Right ventricle myocardium inferior (tissue), 1 donor: ENCODE measurements at regions not wholly inside any gene's neighbourhood (a gene's known extent, or its start where the extent isn't known, plus 50 kb on each side); places are given as distances from the start of the nearest gene placed in this dataset.
"Not testable (repeated sequence)": the region's sequence is repeated elsewhere in the genome, so short reads cannot be mapped to it uniquely, and the experiment has no call there.

Experiments used
- ATAC-seq: fragments of 200-7000 bp; cut with Tn5 transposase; one replicate; pipeline ENCODE4 v1.9.1; 2020; ENCODE audit warnings: mild to moderate bottlenecking, moderate library complexity
- DNase-seq: peaks from one replicate; pipeline ENCODE4 v3.0.0; 2021; ENCODE audit errors: missing footprints
- intact Hi-C: fragments of 100-400 bp; cut with DNase I; formaldehyde crosslinking; loops from one replicate; pipeline ENCODE4 v1.11.0; 2022
- donor health status: DM: no; HTN: yes; CAD: no; lungs with severe emphysema.

GRCh38 chr2:101613056-101613704 lies 84.3 kb upstream of the MAP4K4 start:
- DNase-seq (no peak), ATAC-seq (no peak)
- intact Hi-C loops: no loop called here

- no peak for DNase-seq
- intact Hi-C loops: no loop called here
- ATAC-seq: no peak
Measured at GRCh38 chr2:101612019-101612418, 85.5 kb upstream of the MAP4K4 start.

- intact Hi-C loops: no loop called here
- no peak for ATAC-seq
- no peak for DNase-seq
Measured at GRCh38 chr2:101610750-101611315, 86.7 kb upstream of the MAP4K4 start.

GRCh38 chr2:101609433-101609832 lies 88.1 kb upstream of the MAP4K4 start:
- intact Hi-C loops: no loop called here
- no peak for DNase-seq
- ATAC-seq: no peak

- DNase-seq (no peak), ATAC-seq (no peak)
- intact Hi-C loops: no loop called here
Measured at GRCh38 chr2:101608408-101609310, 88.8 kb upstream of the MAP4K4 start.

- ATAC-seq (peak; percentile 92), DNase-seq (no peak)
- intact Hi-C loops: no loop called here
Measured at GRCh38 chr2:101597347-101597944, 100.1 kb upstream of the MAP4K4 start.

GRCh38 chr2:101596333-101596732 lies 101.2 kb upstream of the MAP4K4 start:
- intact Hi-C loops: no loop called here
- DNase-seq (no peak), ATAC-seq (no peak)

GRCh38 chr2:101587251-101587650 lies 110.3 kb upstream of the MAP4K4 start:
- DNase-seq: no peak
- ATAC-seq: no peak
- intact Hi-C loops: no loop called here

- DNase-seq (no peak), ATAC-seq (no peak)
- intact Hi-C loops: no loop called here
Measured at GRCh38 chr2:101583861-101584260, 108.9 kb upstream of the RFX8 start.

- ATAC-seq (no peak), DNase-seq (no peak)
- intact Hi-C loops: no loop called here
Measured at GRCh38 chr2:101581675-101582299, 106.9 kb upstream of the RFX8 start.

- DNase-seq (no peak), ATAC-seq (no peak)
- intact Hi-C loops: no loop called here
Measured at GRCh38 chr2:101580528-101580927, 105.6 kb upstream of the RFX8 start.

GRCh38 chr2:101578671-101579070 lies 103.8 kb upstream of the RFX8 start:
- ATAC-seq (no peak), DNase-seq (no peak)
- intact Hi-C loops: no loop called here

- DNase-seq, ATAC-seq, intact Hi-C loops: not testable (repeated sequence)
Measured at GRCh38 chr2:101578135-101578534, 103.2 kb upstream of the RFX8 start.

- intact Hi-C loops: no loop called here
- no peak for ATAC-seq
- DNase-seq: no peak
Measured at GRCh38 chr2:101577173-101577572, 102.3 kb upstream of the RFX8 start.

- no peak for DNase-seq
- intact Hi-C loops: no loop called here
- no peak for ATAC-seq
Measured at GRCh38 chr2:101574622-101575021, 99.7 kb upstream of the RFX8 start.

- no peak for ATAC-seq
- no peak for DNase-seq
- intact Hi-C loops: no loop called here
Measured at GRCh38 chr2:101571951-101572350, 97.0 kb upstream of the RFX8 start.

GRCh38 chr2:101569886-101570520 lies 95.1 kb upstream of the RFX8 start:
- ATAC-seq (no peak), DNase-seq (no peak)
- intact Hi-C loops: no loop called here

- DNase-seq (no peak), ATAC-seq (no peak)
- intact Hi-C loops: no loop called here
Measured at GRCh38 chr2:101568969-101569368, 94.1 kb upstream of the RFX8 start.
